CD14-positive monocyte (primary cell): ENCODE measurements at regions not wholly inside any gene's neighbourhood (a gene's known extent, or its start where the extent isn't known, plus 50 kb on each side); places are given as distances from the start of the nearest gene placed in this dataset.

ENCODE experiments used
- DNase-seq, 3 donors: peaks; one replicate each; pipeline ENCODE4 v3.0.0-alpha.2; 2011 to 2022
- H2AFZ ChIP-seq: 2 replicates; pipeline ENCODE4 v1.6.0; 2012; ENCODE audit warnings: mild to moderate bottlenecking, low read depth, low read length, inconsistent platforms; ENCODE audit not compliant: insufficient read depth, poor library complexity, severe bottlenecking
- H3K27ac ChIP-seq, 2 donors: 1 replicate in 1 of 2; 2 replicates in 1 of 2; pipeline ENCODE4 v1.5.1; 2012 to 2013; ENCODE audit warnings: low read length in 2 of 2, control low read depth in 1 of 2, inconsistent platforms in 1 of 2, low read depth in 1 of 2, mild to moderate bottlenecking in 1 of 2
- H3K27me3 ChIP-seq, 2 donors: one replicate each; pipeline versions ENCODE4 v1.6.0 to v1.6.1; 2011 to 2013; ENCODE audit warnings: low read length in 2 of 2; ENCODE audit not compliant: control insufficient read depth in 2 of 2, insufficient read depth in 2 of 2
- H3K36me3 ChIP-seq, 2 donors: replicated peaks in 1 of 2; 1 replicate in 1 of 2; 2 replicates in 1 of 2; pipeline versions ENCODE4 v1.5.1 to v1.6.1; 2012 to 2013; ENCODE audit warnings: low read length in 2 of 2, control low read depth in 1 of 2, inconsistent platforms in 1 of 2, mild to moderate bottlenecking in 1 of 2; ENCODE audit not compliant: insufficient read depth in 2 of 2, control insufficient read depth in 1 of 2
- H3K4me1 ChIP-seq, 2 donors: 1 replicate in 1 of 2; 2 replicates in 1 of 2; pipeline versions ENCODE4 v1.5.1 to v1.6.1; 2012 to 2013; ENCODE audit warnings: low read length in 2 of 2, control low read depth in 1 of 2, inconsistent platforms in 1 of 2, mild to moderate bottlenecking in 1 of 2, moderate library complexity in 1 of 2; ENCODE audit not compliant: insufficient read depth in 2 of 2, control insufficient read depth in 1 of 2
- H3K4me2 ChIP-seq: replicated peaks from 2 replicates; pipeline ENCODE3; 2012; ENCODE audit warnings: low read length, moderate library complexity, mild to moderate bottlenecking; ENCODE audit not compliant: poor library complexity, severe bottlenecking; ENCODE audit errors: extremely low read depth
- H3K4me3 ChIP-seq, 3 experiments: fragments of 200-600 bp in 1 of 3; sonication (generic) in 1 of 3; replicated peaks in 1 of 3; 1 replicate in 2 of 3; 2 replicates in 1 of 3; pipeline ENCODE4 v1.5.1; 2011 to 2013; ENCODE audit warnings: low read length in 3 of 3, mild to moderate bottlenecking in 3 of 3, control low read depth in 2 of 3, low read depth in 2 of 3, inconsistent platforms in 1 of 3, moderate library complexity in 1 of 3
- H3K79me2 ChIP-seq: 2 replicates; pipeline ENCODE4 v1.6.0; 2012; ENCODE audit warnings: mild to moderate bottlenecking, control low read depth, inconsistent platforms, low read length, moderate library complexity; ENCODE audit not compliant: insufficient read depth
- H3K9ac ChIP-seq: 2 replicates; pipeline ENCODE4 v1.6.0; 2017; ENCODE audit warnings: low read length, mild to moderate bottlenecking; ENCODE audit not compliant: insufficient read depth, poor library complexity, severe bottlenecking
- H3K9me3 ChIP-seq, 2 donors: replicated peaks in 1 of 2; 1 replicate in 1 of 2; 2 replicates in 1 of 2; pipeline versions ENCODE4 v1.5.1 to v1.6.1; 2012 to 2013; ENCODE audit warnings: low read length in 2 of 2, control low read depth in 1 of 2; ENCODE audit not compliant: control insufficient read depth in 1 of 2, insufficient read depth in 1 of 2
- H4K20me1 ChIP-seq: 2 replicates; pipeline ENCODE4 v1.6.0; 2012; ENCODE audit warnings: mild to moderate bottlenecking, low read length, control low read depth, moderate library complexity; ENCODE audit not compliant: insufficient read depth
- H3K27ac Mint-ChIP-seq, 7 donors: one replicate each; pipeline ENCODE4 v1.8.0; 2020; ENCODE audit warnings: mild to moderate bottlenecking in 7 of 7, mixed read lengths in 7 of 7, moderate library complexity in 6 of 7, inconsistent platforms in 2 of 7
- H3K27me3 Mint-ChIP-seq, 3 donors: one replicate each; pipeline ENCODE4 v1.8.0; 2021 to 2022; ENCODE audit warnings: low read depth in 3 of 3, mild to moderate bottlenecking in 3 of 3, mixed read lengths in 3 of 3, moderate library complexity in 3 of 3, inconsistent platforms in 1 of 3
- H3K36me3 Mint-ChIP-seq, 2 donors: one replicate each; pipeline ENCODE4 v1.8.0; 2020; ENCODE audit warnings: mixed read lengths in 2 of 2, inconsistent platforms in 1 of 2, mild to moderate bottlenecking in 1 of 2
- H3K4me1 Mint-ChIP-seq: one replicate; pipeline ENCODE4 v1.8.0; 2020; ENCODE audit warnings: mild to moderate bottlenecking, mixed read lengths
- H3K4me3 Mint-ChIP-seq, 2 donors: one replicate each; pipeline ENCODE4 v1.8.0; 2020; ENCODE audit warnings: mild to moderate bottlenecking in 2 of 2, mixed read lengths in 2 of 2, moderate library complexity in 1 of 2
- H3K9me3 Mint-ChIP-seq, 7 donors: one replicate each; pipeline ENCODE4 v1.8.0; 2020 to 2022; ENCODE audit warnings: mixed read lengths in 7 of 7, mild to moderate bottlenecking in 6 of 7, moderate library complexity in 6 of 7, inconsistent platforms in 2 of 7
- WGBS: methylation state at CpG from one replicate; pipeline ENCODE4 v1.1.5; 2013; ENCODE audit warnings: missing lambda C conversion rate; ENCODE audit not compliant: insufficient coverage; 5-methylcytosine and 5-hydroxymethylcytosine counted together
- intact Hi-C, 2 donors: fragments of 100-400 bp; cut with micrococcal nuclease; formaldehyde crosslinking; loops; one replicate each; pipeline versions ENCODE4 v1.15.0 to v1.15.1; 2023
- TF ChIP-seq, protein P1 (sequence below): fragments of 200-600 bp; IDR thresholded peaks from one replicate; pipeline ENCODE4 v1.8.0; 2022; ENCODE audit warnings: antibody characterized with exemption, mild to moderate bottlenecking

DNA sequence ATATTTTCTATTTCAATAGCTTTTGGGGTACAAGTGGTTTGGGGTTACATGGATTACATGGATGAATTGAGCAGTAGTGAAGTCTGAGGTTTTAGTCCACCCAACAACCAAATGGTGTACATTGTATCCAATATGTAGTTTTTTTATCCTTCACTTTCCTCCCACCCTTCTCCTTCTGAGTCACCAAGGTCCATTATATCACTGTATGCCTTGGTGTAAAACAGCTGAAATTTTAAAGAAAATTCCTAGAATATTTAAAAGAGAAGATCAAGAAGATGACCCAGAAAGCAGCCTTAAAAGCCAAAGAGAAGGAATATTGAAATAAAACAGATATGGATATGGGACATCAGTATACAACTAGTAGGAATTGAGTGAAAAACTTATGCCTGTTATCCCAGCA, 204.2 kb upstream of the COL8A1 start:
- no peaks in the 10 kb centered on the region for H3K36me3 Mint-ChIP-seq
- no peaks in the 10 kb centered on the region for H3K4me1 Mint-ChIP-seq
- Histone ChIP-seq H3K9ac (no peak overlapping the region), H3K9me3 (peaks cover 0 to 6% of the 10 kb centered on the region in 2 donors), H3K4me1 (no peaks in the 10 kb centered on the region), H2AFZ (no peak overlapping the region), H4K20me1 (no peaks in the 10 kb centered on the region), H3K27ac (no peak overlapping the region), H3K79me2 (no peaks in the 10 kb centered on the region), H3K36me3 (no peaks in the 10 kb centered on the region), H3K4me3 (no peak overlapping the region), H3K4me2 (no peak overlapping the region), H3K27me3 (no peaks in the 10 kb centered on the region)
- H3K27me3 Mint-ChIP-seq, result no peaks in the 10 kb centered on the region
- TF ChIP-seq, protein P1, sequence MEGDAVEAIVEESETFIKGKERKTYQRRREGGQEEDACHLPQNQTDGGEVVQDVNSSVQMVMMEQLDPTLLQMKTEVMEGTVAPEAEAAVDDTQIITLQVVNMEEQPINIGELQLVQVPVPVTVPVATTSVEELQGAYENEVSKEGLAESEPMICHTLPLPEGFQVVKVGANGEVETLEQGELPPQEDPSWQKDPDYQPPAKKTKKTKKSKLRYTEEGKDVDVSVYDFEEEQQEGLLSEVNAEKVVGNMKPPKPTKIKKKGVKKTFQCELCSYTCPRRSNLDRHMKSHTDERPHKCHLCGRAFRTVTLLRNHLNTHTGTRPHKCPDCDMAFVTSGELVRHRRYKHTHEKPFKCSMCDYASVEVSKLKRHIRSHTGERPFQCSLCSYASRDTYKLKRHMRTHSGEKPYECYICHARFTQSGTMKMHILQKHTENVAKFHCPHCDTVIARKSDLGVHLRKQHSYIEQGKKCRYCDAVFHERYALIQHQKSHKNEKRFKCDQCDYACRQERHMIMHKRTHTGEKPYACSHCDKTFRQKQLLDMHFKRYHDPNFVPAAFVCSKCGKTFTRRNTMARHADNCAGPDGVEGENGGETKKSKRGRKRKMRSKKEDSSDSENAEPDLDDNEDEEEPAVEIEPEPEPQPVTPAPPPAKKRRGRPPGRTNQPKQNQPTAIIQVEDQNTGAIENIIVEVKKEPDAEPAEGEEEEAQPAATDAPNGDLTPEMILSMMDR, result no peak
- intact Hi-C loops, result no loop called here
- H3K4me3 Mint-ChIP-seq, result no peak overlapping the region
- DNase-seq, result no peak
- peaks cover 2 to 11% (median 4%) of the 10 kb centered on the region in 7 donors for H3K9me3 Mint-ChIP-seq
- H3K27ac Mint-ChIP-seq, result no peak overlapping the region

DNA sequence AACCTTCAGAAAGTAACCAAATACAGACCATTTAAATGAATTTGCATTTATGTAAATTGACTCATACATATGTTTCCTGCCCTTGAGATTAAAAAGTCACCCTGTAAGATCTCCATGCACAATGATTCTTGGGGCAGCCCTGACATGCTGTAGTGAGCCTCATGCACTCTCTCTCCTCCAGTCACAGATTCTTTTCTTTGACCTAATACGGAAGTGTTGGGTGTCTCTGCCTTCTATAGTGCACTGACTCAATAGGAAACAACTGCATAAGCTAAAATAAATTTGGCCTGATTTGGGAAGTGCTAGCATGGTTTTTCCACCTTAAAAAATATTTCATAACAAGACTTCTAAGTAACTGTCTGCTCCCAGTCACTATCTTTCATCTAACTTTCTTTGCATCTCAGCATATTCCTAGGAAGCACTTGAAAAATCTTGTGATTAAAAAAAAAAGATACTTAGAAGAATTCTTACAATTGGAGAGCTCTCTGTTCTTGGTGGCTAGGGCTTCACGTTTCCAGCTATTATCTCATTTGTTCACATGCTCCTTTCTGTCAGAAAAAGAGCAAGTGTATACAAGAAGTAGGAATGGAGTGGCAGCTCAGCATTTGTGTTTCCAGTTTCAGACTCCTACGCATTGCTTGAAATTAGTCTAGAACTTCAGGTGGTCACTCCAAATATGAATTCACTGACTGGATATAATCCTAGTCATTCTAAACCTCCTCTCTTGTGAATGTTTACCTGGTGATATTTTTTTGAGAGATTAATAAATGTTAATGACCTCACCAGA, 207.9 kb upstream of the COL8A1 start:
- WGBS, result no CpG with 5 or more reads among the region's 3 CpGs
- no peaks in the 10 kb centered on the region for H4K20me1 ChIP-seq
- H3K4me1 ChIP-seq, result no peaks in the 10 kb centered on the region
- no peak overlapping the region for H3K27ac Mint-ChIP-seq
- H2AFZ ChIP-seq, result no peak overlapping the region
- H3K9me3 Mint-ChIP-seq, result peaks cover 0 to 7% (median 2%) of the 10 kb centered on the region in 7 donors
- no peak overlapping the region for H3K4me2 ChIP-seq
- no peak for DNase-seq
- H3K4me3 Mint-ChIP-seq, result no peak overlapping the region
- no peak overlapping the region for H3K4me3 ChIP-seq
- no peaks in the 10 kb centered on the region for H3K27me3 ChIP-seq
- H3K36me3 Mint-ChIP-seq, result no peaks in the 10 kb centered on the region
- intact Hi-C loops, result no loop called here
- no peaks in the 10 kb centered on the region for H3K4me1 Mint-ChIP-seq
- TF ChIP-seq, protein P1, result no peak
- H3K27ac ChIP-seq, result no peak overlapping the region
- no peaks in the 10 kb centered on the region for H3K79me2 ChIP-seq
- H3K9ac ChIP-seq, result no peak overlapping the region
- H3K36me3 ChIP-seq, result no peaks in the 10 kb centered on the region
- peaks cover 0 to 1% (median 0%) of the 10 kb centered on the region in 3 donors for H3K27me3 Mint-ChIP-seq
- no peaks in the 10 kb centered on the region for H3K9me3 ChIP-seq
